Retinal pigment epithelial cell (primary cell): ENCODE measurements at regions not wholly inside any gene's neighbourhood (a gene's known extent, or its start where the extent isn't known, plus 50 kb on each side); places are given as distances from the start of the nearest gene placed in this dataset.
"Not testable (repeated sequence)": the region's sequence is repeated elsewhere in the genome, so short reads cannot be mapped to it uniquely, and the experiment has no call there.

Experiments used
- DNase-seq: peaks from one replicate; pipeline ENCODE4 v3.0.0-alpha.2; 2010; ENCODE audit warnings: low read depth
- H3K4me3 ChIP-seq: 2 replicates; pipeline ENCODE4 v1.5.1; 2011; ENCODE audit warnings: mild to moderate bottlenecking, low read length, control low read depth, moderate library complexity
- CTCF ChIP-seq: conservative IDR thresholded peaks from 2 replicates; pipeline ENCODE4 v1.5.1; 2011; ENCODE audit warnings: low read depth, low read length, control low read depth, inconsistent platforms

- DNase-seq: no peak
- no peak for TF ChIP-seq CTCF
- H3K4me3 ChIP-seq: no peak overlapping the region
Observed at GRCh38 chr10:65090991-65091390, 1569.8 kb downstream of the REEP3 start.

- DNase-seq: no peak
- TF ChIP-seq CTCF: no peak
- no peak overlapping the region for H3K4me3 ChIP-seq
Observed at GRCh38 chr10:65100146-65100545, 1578.9 kb downstream of the REEP3 start.

DNA sequence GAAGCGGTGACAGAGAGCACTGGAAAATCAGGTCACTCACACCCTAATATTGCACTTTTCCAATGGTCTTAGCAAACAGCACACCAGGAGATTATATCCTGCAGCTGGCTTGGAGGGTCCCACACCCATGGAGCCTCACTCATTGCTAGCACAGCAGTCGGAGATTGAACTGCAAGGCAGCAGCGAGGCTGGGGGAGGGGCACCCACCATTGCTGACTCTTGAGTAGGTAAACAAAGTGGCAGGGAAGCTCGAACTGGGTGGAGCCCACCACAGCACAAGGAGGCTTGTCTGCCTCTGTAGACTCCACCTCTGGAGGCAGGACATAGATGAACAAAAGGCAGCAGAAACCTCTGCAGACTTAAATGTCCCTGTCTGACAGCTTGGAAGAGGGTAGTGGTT lies 1579.7 kb downstream of the REEP3 start:
- DNase-seq, H3K4me3 ChIP-seq: not testable (repeated sequence)

- DNase-seq: no peak
- no peak overlapping the region for H3K4me3 ChIP-seq
- TF ChIP-seq CTCF: no peak
Observed at GRCh38 chr10:65110009-65110408, 1588.8 kb downstream of the REEP3 start.

GRCh38 chr10:65111059-65111458 lies 1589.9 kb downstream of the REEP3 start:
- not testable (repeated sequence) for H3K4me3 ChIP-seq

GRCh38 chr10:65112573-65112972 lies 1591.4 kb downstream of the REEP3 start:
- DNase-seq: no peak
- H3K4me3 ChIP-seq: no peak overlapping the region
- TF ChIP-seq CTCF: no peak

More at GRCh38 chr10:65111059-65111458, 1589.9 kb downstream of the REEP3 start:
- not testable (repeated sequence) for DNase-seq

DNA sequence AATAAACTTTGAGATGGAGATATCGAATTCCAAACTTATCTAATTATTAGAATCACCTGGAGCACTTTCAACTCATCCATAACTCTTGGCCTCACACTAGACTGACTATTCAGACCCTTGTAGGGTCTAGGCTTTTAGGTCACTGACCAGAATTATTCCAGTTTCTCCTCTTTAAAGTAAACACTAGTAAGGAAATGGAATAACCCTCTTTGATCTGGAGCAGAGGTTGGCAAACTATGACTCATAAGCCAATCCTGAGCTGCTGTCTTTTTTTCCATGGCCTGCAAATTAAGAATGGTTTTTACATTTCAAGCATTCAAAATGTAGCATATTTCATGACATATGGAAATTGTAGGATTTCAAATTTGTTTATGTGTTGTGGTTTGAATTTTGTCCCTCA lies 1601.9 kb downstream of the REEP3 start:
- no peak for TF ChIP-seq CTCF
- H3K4me3 ChIP-seq: no peak overlapping the region
- no peak for DNase-seq

- DNase-seq: no peak
- TF ChIP-seq CTCF: no peak
- no peak overlapping the region for H3K4me3 ChIP-seq
Observed at GRCh38 chr10:65125212-65125611, 1604.0 kb downstream of the REEP3 start.
